HEK293 (cell line): ENCODE measurements at regions not wholly inside any gene's neighbourhood (a gene's known extent, or its start where the extent isn't known, plus 50 kb on each side); places are given as distances from the start of the nearest gene placed in this dataset.

Experiments used
- CTCF ChIA-PET: fragments of 350-600 bp; formaldehyde crosslinking; extraction: SDS; loops from one replicate; lab custom pipeline; 2021; ENCODE audit warnings: antibody characterized with exemption; lab: Yijun Ruan, JAX
- POLR2A ChIA-PET: fragments of 300-600 bp; formaldehyde crosslinking; extraction: SDS; loops from one replicate; lab custom pipeline; 2020; ENCODE audit warnings: antibody characterized with exemption, inconsistent platforms; lab: Yijun Ruan, JAX
- H3K27ac ChIP-seq: fragments of 200-500 bp; sonication (Bioruptor generic); 2 replicates; pipeline ENCODE4 v1.5.1; 2014; ENCODE audit warnings: low read depth, low read length, control low read depth, inconsistent platforms; ENCODE audit errors: extremely low read depth
- H3K36me3 ChIP-seq, 2 experiments: fragments of 200-500 bp in 1 of 2; sonication (Bioruptor generic) in 1 of 2; 1 replicate in 1 of 2; 2 replicates in 1 of 2; pipeline ENCODE4 v1.5.1; 2014 to 2017; ENCODE audit warnings: inconsistent platforms in 2 of 2, low read length in 2 of 2; ENCODE audit not compliant: control insufficient read depth in 2 of 2, insufficient read depth in 1 of 2
- H3K4me1 ChIP-seq: fragments of 200-500 bp; sonication (Bioruptor generic); 2 replicates; pipeline ENCODE4 v1.5.1; 2014; ENCODE audit warnings: mild to moderate bottlenecking, low read length, inconsistent platforms; ENCODE audit not compliant: control insufficient read depth, insufficient read depth
- H3K4me3 ChIP-seq: 2 replicates; pipeline ENCODE4 v1.5.1; 2011; ENCODE audit warnings: low read depth, mild to moderate bottlenecking, control low read depth, low read length, moderate library complexity
- H3K9me3 ChIP-seq: fragments of 200-500 bp; sonication (Bioruptor generic); 2 replicates; pipeline ENCODE4 v1.5.1; 2014; ENCODE audit warnings: low read depth, low read length, inconsistent platforms; ENCODE audit not compliant: control insufficient read depth, insufficient read depth
- CTCF ChIP-seq: fragments of 450-650 bp; formaldehyde crosslinking; IDR thresholded peaks from 2 replicates; pipeline ENCODE4 v1.5.1; 2016; ENCODE audit warnings: missing biosample characterization, missing genetic modification characterization
- TRIM28 ChIP-seq: IDR thresholded peaks from 2 replicates; pipeline ENCODE4 v1.6.1; 2011; ENCODE audit warnings: low read length, control low read depth, borderline replicate concordance
- ZBTB17 ChIP-seq: fragments of 450-650 bp; formaldehyde crosslinking; IDR thresholded peaks from 2 replicates; pipeline ENCODE4 v1.5.1; 2016; ENCODE audit warnings: missing biosample characterization, missing genetic modification characterization
- ZBTB48 ChIP-seq: fragments of 450-650 bp; formaldehyde crosslinking; IDR thresholded peaks from 2 replicates; pipeline ENCODE4 v1.5.1; 2016; ENCODE audit warnings: missing biosample characterization, missing genetic modification characterization
- ZEB2 ChIP-seq: fragments of 450-650 bp; formaldehyde crosslinking; IDR thresholded peaks from 2 replicates; pipeline ENCODE4 v1.5.1; 2016; ENCODE audit warnings: missing biosample characterization, missing genetic modification characterization
- ZFP37 ChIP-seq: fragments of 450-650 bp; formaldehyde crosslinking; IDR thresholded peaks from 2 replicates; pipeline ENCODE4 v1.5.1; 2016; ENCODE audit warnings: missing biosample characterization, missing genetic modification characterization
- ZNF239 ChIP-seq: fragments of 450-650 bp; formaldehyde crosslinking; IDR thresholded peaks from 2 replicates; pipeline ENCODE4 v1.5.1; 2016; ENCODE audit warnings: missing biosample characterization, missing genetic modification characterization
- ZNF266 ChIP-seq: fragments of 450-650 bp; formaldehyde crosslinking; IDR thresholded peaks from 2 replicates; pipeline ENCODE4 v1.5.1; 2016; ENCODE audit warnings: missing biosample characterization, missing genetic modification characterization, low read depth
- ZNF280D ChIP-seq: fragments of 450-650 bp; formaldehyde crosslinking; IDR thresholded peaks from 2 replicates; pipeline ENCODE4 v1.5.1; 2016; ENCODE audit warnings: missing biosample characterization, missing genetic modification characterization
- ZNF48 ChIP-seq: fragments of 450-650 bp; formaldehyde crosslinking; IDR thresholded peaks from 2 replicates; pipeline ENCODE4 v1.5.1; 2016; ENCODE audit warnings: missing biosample characterization, missing genetic modification characterization
- ZNF571 ChIP-seq: fragments of 450-650 bp; formaldehyde crosslinking; IDR thresholded peaks from 2 replicates; pipeline ENCODE4 v1.5.0; 2017; ENCODE audit warnings: missing biosample characterization, missing genetic modification characterization
- ZNF624 ChIP-seq: fragments of 450-650 bp; formaldehyde crosslinking; IDR thresholded peaks from 2 replicates; pipeline ENCODE4 v1.5.1; 2017; ENCODE audit warnings: missing biosample characterization, missing genetic modification characterization
- ZNF843 ChIP-seq: fragments of 450-650 bp; formaldehyde crosslinking; IDR thresholded peaks from 2 replicates; pipeline ENCODE4 v1.5.1; 2016; ENCODE audit warnings: missing biosample characterization, missing genetic modification characterization
- TF ChIP-seq, protein P1 (sequence below): IDR thresholded peaks from 2 replicates; pipeline ENCODE4 v1.6.1; 2011; ENCODE audit warnings: mild to moderate bottlenecking, low read depth, low read length, borderline replicate concordance
- TF ChIP-seq, protein P2 (sequence below): fragments of 450-650 bp; formaldehyde crosslinking; IDR thresholded peaks from 2 replicates; pipeline ENCODE4 v1.5.1; 2017; ENCODE audit warnings: missing biosample characterization, missing genetic modification characterization
- TF ChIP-seq, protein P3 (sequence below): fragments of 450-650 bp; formaldehyde crosslinking; IDR thresholded peaks from 2 replicates; pipeline ENCODE4 v1.5.0; 2017; ENCODE audit warnings: missing biosample characterization, missing genetic modification characterization, borderline replicate concordance
- TF ChIP-seq, protein P4 (sequence below): fragments of 450-650 bp; formaldehyde crosslinking; IDR thresholded peaks from 2 replicates; pipeline ENCODE4 v1.5.1; 2017; ENCODE audit warnings: missing biosample characterization, mild to moderate bottlenecking, missing genetic modification characterization, moderate library complexity

- TF ChIP-seq ZBTB48 (tag by site-specific recombination) (no peak), ZBTB17 (tag by site-specific recombination) (no peak), TRIM28 (no peak), CTCF (tag by site-specific recombination) (no peak), ZNF624 (tag by site-specific recombination) (no peak), ZNF843 (tag by site-specific recombination) (no peak), ZNF239 (tag by site-specific recombination) (no peak), ZNF280D (tag by site-specific recombination) (no peak), ZFP37 (tag by site-specific recombination) (no peak), ZNF571 (tag by site-specific recombination) (no peak), ZEB2 (tag by site-specific recombination) (no peak), ZNF266 (tag by site-specific recombination) (no peak), ZNF48 (no peak)
- TF ChIP-seq, protein P1, sequence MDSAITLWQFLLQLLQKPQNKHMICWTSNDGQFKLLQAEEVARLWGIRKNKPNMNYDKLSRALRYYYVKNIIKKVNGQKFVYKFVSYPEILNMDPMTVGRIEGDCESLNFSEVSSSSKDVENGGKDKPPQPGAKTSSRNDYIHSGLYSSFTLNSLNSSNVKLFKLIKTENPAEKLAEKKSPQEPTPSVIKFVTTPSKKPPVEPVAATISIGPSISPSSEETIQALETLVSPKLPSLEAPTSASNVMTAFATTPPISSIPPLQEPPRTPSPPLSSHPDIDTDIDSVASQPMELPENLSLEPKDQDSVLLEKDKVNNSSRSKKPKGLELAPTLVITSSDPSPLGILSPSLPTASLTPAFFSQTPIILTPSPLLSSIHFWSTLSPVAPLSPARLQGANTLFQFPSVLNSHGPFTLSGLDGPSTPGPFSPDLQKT = no peak
- TF ChIP-seq, protein P2, sequence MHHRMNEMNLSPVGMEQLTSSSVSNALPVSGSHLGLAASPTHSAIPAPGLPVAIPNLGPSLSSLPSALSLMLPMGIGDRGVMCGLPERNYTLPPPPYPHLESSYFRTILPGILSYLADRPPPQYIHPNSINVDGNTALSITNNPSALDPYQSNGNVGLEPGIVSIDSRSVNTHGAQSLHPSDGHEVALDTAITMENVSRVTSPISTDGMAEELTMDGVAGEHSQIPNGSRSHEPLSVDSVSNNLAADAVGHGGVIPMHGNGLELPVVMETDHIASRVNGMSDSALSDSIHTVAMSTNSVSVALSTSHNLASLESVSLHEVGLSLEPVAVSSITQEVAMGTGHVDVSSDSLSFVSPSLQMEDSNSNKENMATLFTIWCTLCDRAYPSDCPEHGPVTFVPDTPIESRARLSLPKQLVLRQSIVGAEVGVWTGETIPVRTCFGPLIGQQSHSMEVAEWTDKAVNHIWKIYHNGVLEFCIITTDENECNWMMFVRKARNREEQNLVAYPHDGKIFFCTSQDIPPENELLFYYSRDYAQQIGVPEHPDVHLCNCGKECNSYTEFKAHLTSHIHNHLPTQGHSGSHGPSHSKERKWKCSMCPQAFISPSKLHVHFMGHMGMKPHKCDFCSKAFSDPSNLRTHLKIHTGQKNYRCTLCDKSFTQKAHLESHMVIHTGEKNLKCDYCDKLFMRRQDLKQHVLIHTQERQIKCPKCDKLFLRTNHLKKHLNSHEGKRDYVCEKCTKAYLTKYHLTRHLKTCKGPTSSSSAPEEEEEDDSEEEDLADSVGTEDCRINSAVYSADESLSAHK (tag by site-specific recombination) = no peak
- TF ChIP-seq, protein P3, sequence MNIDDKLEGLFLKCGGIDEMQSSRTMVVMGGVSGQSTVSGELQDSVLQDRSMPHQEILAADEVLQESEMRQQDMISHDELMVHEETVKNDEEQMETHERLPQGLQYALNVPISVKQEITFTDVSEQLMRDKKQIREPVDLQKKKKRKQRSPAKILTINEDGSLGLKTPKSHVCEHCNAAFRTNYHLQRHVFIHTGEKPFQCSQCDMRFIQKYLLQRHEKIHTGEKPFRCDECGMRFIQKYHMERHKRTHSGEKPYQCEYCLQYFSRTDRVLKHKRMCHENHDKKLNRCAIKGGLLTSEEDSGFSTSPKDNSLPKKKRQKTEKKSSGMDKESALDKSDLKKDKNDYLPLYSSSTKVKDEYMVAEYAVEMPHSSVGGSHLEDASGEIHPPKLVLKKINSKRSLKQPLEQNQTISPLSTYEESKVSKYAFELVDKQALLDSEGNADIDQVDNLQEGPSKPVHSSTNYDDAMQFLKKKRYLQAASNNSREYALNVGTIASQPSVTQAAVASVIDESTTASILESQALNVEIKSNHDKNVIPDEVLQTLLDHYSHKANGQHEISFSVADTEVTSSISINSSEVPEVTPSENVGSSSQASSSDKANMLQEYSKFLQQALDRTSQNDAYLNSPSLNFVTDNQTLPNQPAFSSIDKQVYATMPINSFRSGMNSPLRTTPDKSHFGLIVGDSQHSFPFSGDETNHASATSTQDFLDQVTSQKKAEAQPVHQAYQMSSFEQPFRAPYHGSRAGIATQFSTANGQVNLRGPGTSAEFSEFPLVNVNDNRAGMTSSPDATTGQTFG (tag by site-specific recombination) = no peak
- TF ChIP-seq, protein P4, sequence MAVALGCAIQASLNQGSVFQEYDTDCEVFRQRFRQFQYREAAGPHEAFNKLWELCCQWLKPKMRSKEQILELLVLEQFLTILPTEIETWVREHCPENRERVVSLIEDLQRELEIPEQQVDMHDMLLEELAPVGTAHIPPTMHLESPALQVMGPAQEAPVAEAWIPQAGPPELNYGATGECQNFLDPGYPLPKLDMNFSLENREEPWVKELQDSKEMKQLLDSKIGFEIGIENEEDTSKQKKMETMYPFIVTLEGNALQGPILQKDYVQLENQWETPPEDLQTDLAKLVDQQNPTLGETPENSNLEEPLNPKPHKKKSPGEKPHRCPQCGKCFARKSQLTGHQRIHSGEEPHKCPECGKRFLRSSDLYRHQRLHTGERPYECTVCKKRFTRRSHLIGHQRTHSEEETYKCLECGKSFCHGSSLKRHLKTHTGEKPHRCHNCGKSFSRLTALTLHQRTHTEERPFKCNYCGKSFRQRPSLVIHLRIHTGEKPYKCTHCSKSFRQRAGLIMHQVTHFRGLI = no peak
- Histone ChIP-seq H3K4me3 (no peak overlapping the region), H3K9me3 (no peaks in the 10 kb centered on the region), H3K4me1 (no peaks in the 10 kb centered on the region), H3K27ac (no peak overlapping the region), H3K36me3 (no peaks in the 10 kb centered on the region)
- POLR2A ChIA-PET = no interaction called here
- CTCF ChIA-PET = no interaction called here
These were observed 286.2 kb downstream of the ARL6IP6 start for GRCh38 chr2:153004627-153005026.
